LNCaP clone FGC (cell line): ENCODE measurements at regions not wholly inside any gene's neighbourhood (a gene's known extent, or its start where the extent isn't known, plus 50 kb on each side); places are given as distances from the start of the nearest gene placed in this dataset.
"Not testable (repeated sequence)": the region's sequence is repeated elsewhere in the genome, so short reads cannot be mapped to it uniquely, and the experiment has no call there.

Source experiments
- DNase-seq: peaks from one replicate; pipeline ENCODE4 v3.0.0-alpha.2; 2011; ENCODE audit warnings: low read depth
- H3K4me3 ChIP-seq: 2 replicates; pipeline ENCODE4 v1.5.1; 2011; ENCODE audit warnings: mild to moderate bottlenecking, low read depth, low read length, control low read depth
- TF ChIP-seq, protein P1 (sequence below): IDR thresholded peaks from 2 replicates; pipeline ENCODE4 v1.5.1; 2012; ENCODE audit warnings: mild to moderate bottlenecking; ENCODE audit not compliant: control insufficient read depth, insufficient read depth; ENCODE audit errors: extremely low read depth

GRCh38 chr7:41445432-41445831 lies 257.5 kb downstream of the INHBA start:
- H3K4me3 ChIP-seq: no peak overlapping the region
- TF ChIP-seq, protein P1, sequence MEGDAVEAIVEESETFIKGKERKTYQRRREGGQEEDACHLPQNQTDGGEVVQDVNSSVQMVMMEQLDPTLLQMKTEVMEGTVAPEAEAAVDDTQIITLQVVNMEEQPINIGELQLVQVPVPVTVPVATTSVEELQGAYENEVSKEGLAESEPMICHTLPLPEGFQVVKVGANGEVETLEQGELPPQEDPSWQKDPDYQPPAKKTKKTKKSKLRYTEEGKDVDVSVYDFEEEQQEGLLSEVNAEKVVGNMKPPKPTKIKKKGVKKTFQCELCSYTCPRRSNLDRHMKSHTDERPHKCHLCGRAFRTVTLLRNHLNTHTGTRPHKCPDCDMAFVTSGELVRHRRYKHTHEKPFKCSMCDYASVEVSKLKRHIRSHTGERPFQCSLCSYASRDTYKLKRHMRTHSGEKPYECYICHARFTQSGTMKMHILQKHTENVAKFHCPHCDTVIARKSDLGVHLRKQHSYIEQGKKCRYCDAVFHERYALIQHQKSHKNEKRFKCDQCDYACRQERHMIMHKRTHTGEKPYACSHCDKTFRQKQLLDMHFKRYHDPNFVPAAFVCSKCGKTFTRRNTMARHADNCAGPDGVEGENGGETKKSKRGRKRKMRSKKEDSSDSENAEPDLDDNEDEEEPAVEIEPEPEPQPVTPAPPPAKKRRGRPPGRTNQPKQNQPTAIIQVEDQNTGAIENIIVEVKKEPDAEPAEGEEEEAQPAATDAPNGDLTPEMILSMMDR: no peak
- DNase-seq: no peak

- H3K4me3 ChIP-seq: no peak overlapping the region
- TF ChIP-seq, protein P1: no peak
- no peak for DNase-seq
Observed at GRCh38 chr7:41439515-41439879, 263.4 kb downstream of the INHBA start.

- TF ChIP-seq, protein P1: no peak
- no peak for DNase-seq
Observed at GRCh38 chr7:41438705-41439514, 264.0 kb downstream of the INHBA start.

GRCh38 chr7:41437257-41438196 lies 265.4 kb downstream of the INHBA start:
- no peak for DNase-seq
- no peak overlapping the region for H3K4me3 ChIP-seq
- TF ChIP-seq, protein P1: no peak

More at GRCh38 chr7:41438705-41439514, 264.0 kb downstream of the INHBA start:
- H3K4me3 ChIP-seq: no peak overlapping the region

DNA sequence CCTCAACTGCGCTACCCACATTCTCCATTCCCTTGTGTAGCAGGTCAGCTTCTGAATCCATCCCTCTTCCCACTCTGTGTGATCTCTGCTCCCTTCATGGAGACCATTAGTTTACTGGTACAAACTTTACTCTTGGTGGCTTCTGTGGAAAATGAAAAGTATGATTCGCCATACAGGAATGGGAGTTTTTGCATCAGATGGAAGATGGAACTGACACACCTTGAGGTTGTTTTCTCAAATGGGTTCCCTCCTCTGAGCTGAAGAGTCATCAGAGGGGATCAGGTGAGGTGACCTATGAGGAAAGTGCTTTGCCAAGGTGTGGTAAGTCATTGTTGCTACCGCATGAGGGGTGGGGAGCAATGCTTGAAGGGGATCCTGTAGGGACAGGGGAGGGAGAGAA lies 266.8 kb downstream of the INHBA start:
- DNase-seq: no peak
- TF ChIP-seq, protein P1: no peak
- H3K4me3 ChIP-seq: no peak overlapping the region

- H3K4me3 ChIP-seq, DNase-seq: not testable (repeated sequence)
Observed at GRCh38 chr7:41435020-41435419, 267.9 kb downstream of the INHBA start.

DNA sequence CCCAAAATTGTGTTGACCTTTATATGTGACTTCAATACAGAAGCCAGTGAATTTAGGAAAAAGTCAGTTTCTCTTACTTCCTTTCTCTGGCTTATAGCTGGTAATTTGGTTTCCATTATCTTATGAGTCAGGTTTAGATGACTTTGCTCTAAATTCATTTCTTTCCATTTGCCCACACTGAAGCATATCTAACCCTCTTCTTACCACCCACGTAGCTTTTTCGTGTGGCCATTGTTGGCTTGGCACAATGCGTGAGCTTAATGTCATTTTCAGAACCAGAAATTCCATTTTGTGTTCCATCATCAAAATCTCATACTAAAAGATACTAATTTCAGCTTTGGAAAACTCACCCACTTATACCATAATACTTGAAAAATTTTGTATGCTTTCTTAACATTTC lies 271.2 kb downstream of the INHBA start:
- no peak for DNase-seq
- TF ChIP-seq, protein P1: no peak
- no peak overlapping the region for H3K4me3 ChIP-seq
